HG02885 (cell line): ENCODE measurements at regions not wholly inside any gene's neighbourhood (a gene's known extent, or its start where the extent isn't known, plus 50 kb on each side); places are given as distances from the start of the nearest gene placed in this dataset.
"Not testable (repeated sequence)": the region's sequence is repeated elsewhere in the genome, so short reads cannot be mapped to it uniquely, and the experiment has no call there.

Experiments used
- ATAC-seq: cut with Tn5 transposase; IDR thresholded peaks from one replicate; pipeline ENCODE4 v1.9.1; 2021; ENCODE audit warnings: mild to moderate bottlenecking; ENCODE audit not compliant: unreplicated experiment, poor library complexity

GRCh38 chr18:27510036-27510633 lies 325.0 kb upstream of the CHST9 start:
- ATAC-seq = not testable (repeated sequence)

GRCh38 chr18:27501671-27502070 lies 316.6 kb upstream of the CHST9 start:
- ATAC-seq = no peak

GRCh38 chr18:27500531-27500930 lies 315.4 kb upstream of the CHST9 start:
- no peak for ATAC-seq

GRCh38 chr18:27497246-27497645 lies 312.1 kb upstream of the CHST9 start:
- ATAC-seq = no peak

GRCh38 chr18:27493182-27493581 lies 308.1 kb upstream of the CHST9 start:
- no peak for ATAC-seq

GRCh38 chr18:27491772-27492171 lies 306.7 kb upstream of the CHST9 start:
- no peak for ATAC-seq

GRCh38 chr18:27483276-27483675 lies 298.2 kb upstream of the CHST9 start:
- ATAC-seq = no peak

GRCh38 chr18:27478459-27478858 lies 293.4 kb upstream of the CHST9 start:
- no peak for ATAC-seq

GRCh38 chr18:27473318-27473717 lies 288.2 kb upstream of the CHST9 start:
- no peak for ATAC-seq

GRCh38 chr18:27467073-27467472 lies 282.0 kb upstream of the CHST9 start:
- no peak for ATAC-seq

GRCh38 chr18:27461957-27462356 lies 276.8 kb upstream of the CHST9 start:
- no peak for ATAC-seq

- ATAC-seq = no peak
Observed at GRCh38 chr18:27449104-27449503, 264.0 kb upstream of the CHST9 start.

GRCh38 chr18:27447930-27448329 lies 262.8 kb upstream of the CHST9 start:
- no peak for ATAC-seq

GRCh38 chr18:27447451-27447881 lies 262.4 kb upstream of the CHST9 start:
- no peak for ATAC-seq

GRCh38 chr18:27430595-27430994 lies 245.5 kb upstream of the CHST9 start:
- ATAC-seq = no peak

- ATAC-seq = no peak
Observed at GRCh38 chr18:27428716-27429475, 243.8 kb upstream of the CHST9 start.

GRCh38 chr18:27428120-27428519 lies 243.0 kb upstream of the CHST9 start:
- ATAC-seq = no peak

- ATAC-seq = no peak
Observed at GRCh38 chr18:27423581-27423980, 238.5 kb upstream of the CHST9 start.

- ATAC-seq = no peak
Observed at GRCh38 chr18:27419646-27420045, 234.5 kb upstream of the CHST9 start.

GRCh38 chr18:27415495-27415894 lies 230.4 kb upstream of the CHST9 start:
- no peak for ATAC-seq

- no peak for ATAC-seq
Observed at GRCh38 chr18:27414682-27415081, 229.6 kb upstream of the CHST9 start.
